Endothelial cell of umbilical vein (primary cell): ENCODE measurements at regions not wholly inside any gene's neighbourhood (a gene's known extent, or its start where the extent isn't known, plus 50 kb on each side); places are given as distances from the start of the nearest gene placed in this dataset.

Experiments used
- BruUV-seq: library from RNA; stranded (reverse); fragments of 400-500 nt; replicated peaks from 2 replicates; lab custom pipeline; 2021; lab: Mats Ljungman, UMichigan
- CTCF ChIA-PET: fragments of 300-600, 350-600 bp; sonication (Branson Sonifier 250); formaldehyde crosslinking; loops from one replicate; lab custom pipeline; 2021; ENCODE audit warnings: antibody characterized with exemption, inconsistent platforms; lab: Charles Lee
- POLR2A ChIA-PET: fragments of 300-600, 350-600 bp; sonication (Branson Sonifier 250); formaldehyde crosslinking; loops from one replicate; lab custom pipeline; 2021; ENCODE audit warnings: antibody characterized with exemption, inconsistent platforms; lab: Charles Lee
- DNase-seq: peaks from one replicate; pipeline ENCODE4 v3.0.0-alpha.2; 2011; ENCODE audit warnings: low read depth, low spot score
- FAIRE-seq: peaks from 2 replicates; lab custom pipeline; 2011; peaks lifted over from hg19 to GRCh38; lab: Jason Lieb, UNC
- H2AFZ ChIP-seq: 2 replicates; pipeline ENCODE4 v1.6.0; 2012; ENCODE audit warnings: low read depth, low read length, control low read depth, inconsistent platforms
- H3K27ac ChIP-seq: 2 replicates; pipeline ENCODE4 v1.5.1; 2011; ENCODE audit warnings: low read depth, mild to moderate bottlenecking, control low read depth, low read length, moderate library complexity; ENCODE audit not compliant: insufficient read depth
- H3K27me3 ChIP-seq, 2 experiments: 2 replicates each; pipeline versions ENCODE4 v1.6.0 to v1.6.1; 2011; ENCODE audit warnings: low read length in 2 of 2, mixed read lengths in 1 of 2; ENCODE audit not compliant: control insufficient read depth in 2 of 2, insufficient read depth in 2 of 2
- H3K36me3 ChIP-seq, 2 experiments: 2 replicates in 1 of 2; 3 replicates in 1 of 2; pipeline ENCODE4 v1.5.1; 2011; ENCODE audit warnings: low read length in 2 of 2, mild to moderate bottlenecking in 1 of 2, moderate library complexity in 1 of 2; ENCODE audit not compliant: control insufficient read depth in 2 of 2, insufficient read depth in 2 of 2; ENCODE audit errors: extremely low read depth in 1 of 2
- H3K4me1 ChIP-seq: 3 replicates; pipeline ENCODE4 v1.5.1; 2011; ENCODE audit warnings: mild to moderate bottlenecking, low read length; ENCODE audit not compliant: control insufficient read depth, insufficient read depth; ENCODE audit errors: extremely low read depth
- H3K4me2 ChIP-seq: 2 replicates; pipeline ENCODE4 v1.6.1; 2011; ENCODE audit warnings: low read length, control low read depth, mixed read lengths; ENCODE audit not compliant: insufficient read depth
- H3K4me3 ChIP-seq, 3 experiments: fragments of 200-600 bp in 1 of 3; sonication (generic), shearing (Covaris generic) in 1 of 3; replicated peaks in 1 of 3; 2 replicates each; pipeline ENCODE4 v1.5.1; 2011 to 2016; ENCODE audit warnings: control low read depth in 3 of 3, low read length in 3 of 3, mild to moderate bottlenecking in 2 of 3, inconsistent platforms in 1 of 3, low read depth in 1 of 3, moderate library complexity in 1 of 3; ENCODE audit not compliant: insufficient read depth in 1 of 3
- H3K79me2 ChIP-seq: 2 replicates; pipeline ENCODE4 v1.6.0; 2012; ENCODE audit warnings: low read length, inconsistent platforms; ENCODE audit not compliant: control insufficient read depth, insufficient read depth
- H3K9ac ChIP-seq: replicated peaks from 2 replicates; pipeline ENCODE3; 2011; ENCODE audit warnings: low read length, control low read depth; ENCODE audit not compliant: insufficient read depth; ENCODE audit errors: extremely low read depth
- H3K9me1 ChIP-seq: replicated peaks from 3 replicates; pipeline ENCODE4 v1.6.0; 2011; ENCODE audit warnings: mild to moderate bottlenecking, low read length; ENCODE audit not compliant: control insufficient read depth, insufficient read depth; ENCODE audit errors: extremely low read depth
- H3K9me3 ChIP-seq: replicated peaks from 2 replicates; pipeline ENCODE4 v1.5.1; 2012; ENCODE audit warnings: low read length, inconsistent platforms; ENCODE audit not compliant: control insufficient read depth, insufficient read depth
- H4K20me1 ChIP-seq: replicated peaks from 2 replicates; pipeline ENCODE3; 2011; ENCODE audit warnings: mild to moderate bottlenecking, low read length; ENCODE audit not compliant: control insufficient read depth, insufficient read depth; ENCODE audit errors: extremely low read depth
- CTCF ChIP-seq, 2 donors: IDR thresholded peaks; 1 replicate in 1 of 2; 2 replicates in 1 of 2; pipeline ENCODE4 v1.5.1; 2011; ENCODE audit warnings: low read length in 2 of 2, mild to moderate bottlenecking in 2 of 2, moderate library complexity in 2 of 2, control low read depth in 1 of 2, inconsistent platforms in 1 of 2, low read depth in 1 of 2; ENCODE audit not compliant: insufficient read depth in 1 of 2; ENCODE audit errors: extremely low read depth in 1 of 2
- EZH2 ChIP-seq: IDR thresholded peaks from 2 replicates; pipeline ENCODE4 v1.6.1; 2012; ENCODE audit warnings: borderline replicate concordance, low read depth, mild to moderate bottlenecking, moderate library complexity, low read length, inconsistent platforms; ENCODE audit not compliant: severe bottlenecking
- FOS ChIP-seq: IDR thresholded peaks from 2 replicates; pipeline ENCODE4 v1.6.1; 2011; ENCODE audit warnings: mild to moderate bottlenecking, low read length, moderate library complexity, borderline replicate concordance; ENCODE audit not compliant: insufficient read depth
- GATA2 ChIP-seq: IDR thresholded peaks from 2 replicates; pipeline ENCODE4 v1.7.0; 2011; ENCODE audit warnings: low read depth, mild to moderate bottlenecking, moderate library complexity, mixed read lengths, low read length; ENCODE audit not compliant: insufficient read length, insufficient read depth
- JUN ChIP-seq: IDR thresholded peaks from 2 replicates; pipeline ENCODE4 v1.6.1; 2011; ENCODE audit warnings: borderline replicate concordance, low read depth; ENCODE audit not compliant: insufficient read length, insufficient read depth
- MAX ChIP-seq: IDR thresholded peaks from 2 replicates; pipeline ENCODE4 v1.6.1; 2011; ENCODE audit not compliant: insufficient read depth, insufficient read length
- MYC ChIP-seq: IDR thresholded peaks from one replicate; pipeline ENCODE4 v1.6.1; 2011; ENCODE audit warnings: mild to moderate bottlenecking, low read depth, low read length
- POLR2A ChIP-seq: IDR thresholded peaks from 2 replicates; pipeline ENCODE4 v1.6.1; 2012; ENCODE audit warnings: low read depth, mild to moderate bottlenecking, control low read depth, low read length
- POLR2AphosphoS5 ChIP-seq: IDR thresholded peaks from 2 replicates; pipeline ENCODE4 v1.6.1; 2012; ENCODE audit warnings: low read depth, mild to moderate bottlenecking, control low read depth, low read length, moderate library complexity; ENCODE audit not compliant: insufficient read depth
- dilution Hi-C: fragments of 300-500 bp; cut with MboI; formaldehyde crosslinking; loops from one replicate; pipeline ENCODE4 v1.15.0; 2019; ENCODE audit warnings: low sequenced_read_pairs; ENCODE audit not compliant: extremely low pct_ligation_motif_present
- intact Hi-C: fragments of 100-400 bp; cut with micrococcal nuclease; formaldehyde crosslinking; loops from one replicate; pipeline ENCODE4 v1.10.0; 2022

GRCh38 chr7:68671046-68671445 lies 927.2 kb upstream of the AUTS2 start:
- intact Hi-C loops, result no loop called here
- Histone ChIP-seq H3K9me3 (peaks cover 4% of the 10 kb centered on the region), H2AFZ (no peak overlapping the region), H3K4me2 (no peak overlapping the region), H3K4me3 (no peak overlapping the region), H3K9ac (no peak overlapping the region), H3K4me1 (no peaks in the 10 kb centered on the region), H3K27me3 (no peaks in the 10 kb centered on the region), H3K9me1 (no peaks in the 10 kb centered on the region), H3K27ac (no peak overlapping the region), H3K79me2 (no peaks in the 10 kb centered on the region), H4K20me1 (no peaks in the 10 kb centered on the region), H3K36me3 (no peaks in the 10 kb centered on the region)
- CTCF ChIA-PET, result no interaction called here
- no TSS peak for BruUV-seq
- TF ChIP-seq EZH2, result no peak
- dilution Hi-C loops, result no loop called here
- FAIRE-seq (no peak), DNase-seq (no peak)
- POLR2A ChIA-PET, result no interaction called here

GRCh38 chr7:68671671-68672070 lies 926.6 kb upstream of the AUTS2 start:
- Histone ChIP-seq H3K36me3 (no peaks in the 10 kb centered on the region), H3K9me1 (no peaks in the 10 kb centered on the region), H3K4me3 (no peak overlapping the region), H3K79me2 (no peaks in the 10 kb centered on the region), H3K27me3 (no peaks in the 10 kb centered on the region), H3K27ac (no peak overlapping the region), H3K9me3 (peaks cover 5% of the 10 kb centered on the region), H3K4me2 (no peak overlapping the region), H3K9ac (no peak overlapping the region), H3K4me1 (no peaks in the 10 kb centered on the region), H4K20me1 (no peaks in the 10 kb centered on the region), H2AFZ (no peak overlapping the region)
- CTCF ChIA-PET, result no interaction called here
- POLR2A ChIA-PET, result no interaction called here
- no TSS peak for BruUV-seq
- intact Hi-C loops (no loop called here), dilution Hi-C loops (no loop called here)
- DNase-seq (no peak), FAIRE-seq (no peak)
- TF ChIP-seq POLR2AphosphoS5 (no peak), EZH2 (no peak), JUN (no peak), MAX (no peak), GATA2 (no peak), POLR2A (no peak), CTCF (IDR thresholded peaks at IDR 0.05; ENCODE audit: extremely low read depth in 1 of 2, insufficient read depth in 1 of 2, low read depth in 1 of 2, low read length in 2 of 2) (no peak), FOS (no peak), MYC (no peak)
